ENCODE measurements at regions not wholly inside any gene's neighbourhood (a gene's known extent, or its start where the extent isn't known, plus 50 kb on each side); places are given as distances from the start of the nearest gene placed in this dataset.

GRCh38 chr13:107373551-107373950 lies 805.6 kb upstream of the ARGLU1 start:
- H4K20me1 ChIP-seq (ENCODE audit: insufficient read depth, poor library complexity, severe bottlenecking) = no peaks in the 10 kb centered on the region
- H3K9me2 ChIP-seq (replicated peaks; ENCODE audit: insufficient read depth) = no peaks in the 10 kb centered on the region
- H3K4me1 ChIP-seq (ENCODE audit: insufficient read depth) = no peaks in the 10 kb centered on the region
- no peak overlapping the region for H2AFZ ChIP-seq
- no peaks in the 10 kb centered on the region for H3K36me3 ChIP-seq (replicated peaks; ENCODE audit: insufficient read depth, low read depth)
- WGBS (ENCODE audit: low lambda C conversion rate, missing lambda C conversion rate) = 3% methylated on average over 3 of the region's 3 CpGs
- DNase-seq (ENCODE audit: low spot score) = peak; percentile 53
- H3K4me3 ChIP-seq = no peak overlapping the region
- H3K9me3 ChIP-seq (ENCODE audit: low read depth) = no peaks in the 10 kb centered on the region
- H3K79me2 ChIP-seq = no peaks in the 10 kb centered on the region
- H3K4me2 ChIP-seq = peak overlapping the region; percentile 34
- no peaks in the 10 kb centered on the region for H3K27me3 ChIP-seq
- TF ChIP-seq EZH2 (IDR thresholded peaks at IDR 0.05; ENCODE audit: borderline replicate concordance) = no peak
- TF ChIP-seq CTCF (IDR thresholded peaks at IDR 0.05; ENCODE audit: poor library complexity) = peak; percentile 79
- H3K27ac ChIP-seq = no peak overlapping the region

GRCh38 chr13:107370015-107370785 lies 802.3 kb upstream of the ARGLU1 start:
- H3K9me3 ChIP-seq (ENCODE audit: low read depth) = no peaks in the 10 kb centered on the region
- DNase-seq (ENCODE audit: low spot score) = no peak
- TF ChIP-seq CTCF (IDR thresholded peaks at IDR 0.05; ENCODE audit: poor library complexity) (no peak), EZH2phosphoT487 (IDR thresholded peaks at IDR 0.05; ENCODE audit: low read depth, severe bottlenecking, unreplicated experiment) (no peak), EZH2 (IDR thresholded peaks at IDR 0.05; ENCODE audit: borderline replicate concordance) (no peak)
- no peaks in the 10 kb centered on the region for H3K36me3 ChIP-seq (replicated peaks; ENCODE audit: insufficient read depth, low read depth)
- H3K9me2 ChIP-seq (replicated peaks; ENCODE audit: insufficient read depth) = no peaks in the 10 kb centered on the region
- H3K4me1 ChIP-seq (ENCODE audit: insufficient read depth) = peaks cover 4% of the 10 kb centered on the region
- H3K79me2 ChIP-seq = no peaks in the 10 kb centered on the region
- H3K4me3 ChIP-seq = no peak overlapping the region
- no peak overlapping the region for H3K27ac ChIP-seq
- no peaks in the 10 kb centered on the region for H3K27me3 ChIP-seq
- H2AFZ ChIP-seq = no peak overlapping the region
- 64% methylated on average over 7 of the region's 7 CpGs for WGBS (ENCODE audit: low lambda C conversion rate, missing lambda C conversion rate)
- no peak overlapping the region for H3K4me2 ChIP-seq
- H4K20me1 ChIP-seq (ENCODE audit: insufficient read depth, poor library complexity, severe bottlenecking) = no peaks in the 10 kb centered on the region

- Histone ChIP-seq H3K9me2 (replicated peaks; ENCODE audit: insufficient read depth) (no peaks in the 10 kb centered on the region), H3K4me1 (ENCODE audit: insufficient read depth) (peaks cover 4% of the 10 kb centered on the region), H3K4me2 (no peak overlapping the region), H3K79me2 (no peaks in the 10 kb centered on the region), H2AFZ (no peak overlapping the region), H3K27me3 (no peaks in the 10 kb centered on the region), H4K20me1 (ENCODE audit: insufficient read depth, poor library complexity, severe bottlenecking) (no peaks in the 10 kb centered on the region), H3K36me3 (replicated peaks; ENCODE audit: insufficient read depth, low read depth) (no peaks in the 10 kb centered on the region), H3K9me3 (ENCODE audit: low read depth) (no peaks in the 10 kb centered on the region), H3K4me3 (no peak overlapping the region), H3K27ac (no peak overlapping the region)
- 77% methylated on average over 8 of the region's 8 CpGs for WGBS (ENCODE audit: low lambda C conversion rate, missing lambda C conversion rate)
- no peak for TF ChIP-seq EZH2 (IDR thresholded peaks at IDR 0.05; ENCODE audit: borderline replicate concordance)
- TF ChIP-seq EZH2phosphoT487 (IDR thresholded peaks at IDR 0.05; ENCODE audit: low read depth, severe bottlenecking, unreplicated experiment) = no peak
- TF ChIP-seq CTCF (IDR thresholded peaks at IDR 0.05; ENCODE audit: poor library complexity) = no peak
- DNase-seq (ENCODE audit: low spot score) = no peak
Measured at GRCh38 chr13:107367258-107367657, 799.3 kb upstream of the ARGLU1 start.

All from hepatocyte (in vitro differentiated cells).